K562 (cell line): ENCODE measurements at regions not wholly inside any gene's neighbourhood (a gene's known extent, or its start where the extent isn't known, plus 50 kb on each side); places are given as distances from the start of the nearest gene placed in this dataset.

Experiments used
- ATAC-seq: fragments of 200-7000 bp; cut with Tn5 transposase; 3 replicates; pipeline ENCODE4 v1.9.1; 2020; ENCODE audit warnings: moderate library complexity
- BruUV-seq: library from RNA; stranded (reverse); fragments of 400-500 nt; replicated peaks from 2 replicates; lab custom pipeline; 2021; lab: Mats Ljungman, UMichigan
- CTCF ChIA-PET: fragments of 300-600 bp; formaldehyde crosslinking; extraction: SDS; loops from one replicate; lab custom pipeline; 2021; ENCODE audit warnings: low intra/inter-chr PET ratio; lab: Yijun Ruan, JAX
- POLR2A ChIA-PET: fragments of 300-600, 350-650 bp; sonication (Branson Sonifier 250); formaldehyde crosslinking; extraction: SDS; loops from one replicate; lab custom pipeline; 2021; ENCODE audit warnings: antibody characterized with exemption, inconsistent platforms; lab: Yijun Ruan, JAX
- DNase-seq, 4 experiments: peaks; one replicate each; pipeline versions ENCODE4 v3.0.0 to v3.0.0-alpha.2; 2011 to 2018; ENCODE audit warnings: low spot score in 3 of 4, mixed read lengths in 3 of 4; ENCODE audit errors: extremely low read depth in 1 of 4
- FAIRE-seq: peaks from 2 replicates; lab custom pipeline; 2011; peaks lifted over from hg19 to GRCh38; lab: Jason Lieb, UNC
- H2AFZ ChIP-seq: 2 replicates; pipeline ENCODE4 v1.6.0; 2011; ENCODE audit warnings: low read depth, low read length, control low read depth, inconsistent platforms
- H3K27ac ChIP-seq: fragments of 200-600 bp; 3 replicates; pipeline ENCODE4 v1.8.0; 2011; ENCODE audit warnings: low read depth, mild to moderate bottlenecking, control low read depth, inconsistent platforms, low read length, moderate library complexity, mixed read lengths; ENCODE audit errors: extremely low read depth
- H3K27me3 ChIP-seq, 2 experiments: fragments of 300-600 bp in 1 of 2; 2 replicates in 1 of 2; 3 replicates in 1 of 2; pipeline versions ENCODE4 v1.6.0 to v1.8.0; 2011; ENCODE audit warnings: inconsistent platforms in 2 of 2, low read length in 2 of 2, mild to moderate bottlenecking in 1 of 2, mixed read lengths in 1 of 2, moderate library complexity in 1 of 2; ENCODE audit not compliant: control insufficient read depth in 2 of 2, insufficient read depth in 2 of 2
- H3K36me3 ChIP-seq: fragments of 300-600 bp; 3 replicates; pipeline ENCODE4 v1.8.0; 2011; ENCODE audit warnings: mild to moderate bottlenecking, low read length, inconsistent platforms; ENCODE audit not compliant: control insufficient read depth, insufficient read depth
- H3K4me1 ChIP-seq, 2 experiments: fragments of 200-600 bp in 1 of 2; replicated peaks in 1 of 2; 2 replicates in 1 of 2; 3 replicates in 1 of 2; pipeline versions ENCODE4 v1.5.1 to v1.8.0; 2011; ENCODE audit warnings: inconsistent platforms in 2 of 2, low read length in 2 of 2, mild to moderate bottlenecking in 1 of 2, mixed read lengths in 1 of 2, moderate library complexity in 1 of 2; ENCODE audit not compliant: control insufficient read depth in 2 of 2, insufficient read depth in 2 of 2
- H3K4me2 ChIP-seq: 2 replicates; pipeline ENCODE4 v1.6.1; 2011; ENCODE audit warnings: low read length, control low read depth, inconsistent platforms, mixed read lengths; ENCODE audit not compliant: insufficient read depth
- H3K4me3 ChIP-seq: fragments of 200-600 bp; sonication (generic), shearing (Covaris generic); 2 replicates; pipeline ENCODE4 v1.5.1; 2016; ENCODE audit warnings: control low read depth, inconsistent platforms
- H3K79me2 ChIP-seq: fragments of 200-600 bp; 3 replicates; pipeline ENCODE4 v1.8.0; 2011; ENCODE audit warnings: low read length, inconsistent platforms; ENCODE audit not compliant: control insufficient read depth, insufficient read depth
- H3K9ac ChIP-seq, 2 experiments: 2 replicates each; pipeline versions ENCODE4 v1.6.0 to v1.6.1; 2011; ENCODE audit warnings: low read depth in 2 of 2, low read length in 2 of 2, control low read depth in 1 of 2, inconsistent platforms in 1 of 2, mild to moderate bottlenecking in 1 of 2, mixed read lengths in 1 of 2; ENCODE audit not compliant: insufficient read depth in 1 of 2
- H3K9me1 ChIP-seq: one replicate; pipeline ENCODE4 v1.6.0; 2011; ENCODE audit warnings: inconsistent platforms, mild to moderate bottlenecking, low read length, moderate library complexity; ENCODE audit not compliant: control insufficient read depth, insufficient read depth
- H3K9me3 ChIP-seq: replicated peaks from 2 replicates; pipeline ENCODE4 v1.5.1; 2011; ENCODE audit warnings: low read depth, low read length, inconsistent platforms; ENCODE audit not compliant: control insufficient read depth, insufficient read depth
- H4K20me1 ChIP-seq: replicated peaks from 2 replicates; pipeline ENCODE4 v1.6.1; 2011; ENCODE audit warnings: low read length, inconsistent platforms, mixed read lengths; ENCODE audit not compliant: control insufficient read depth, insufficient read depth
- FOXP1 ChIP-seq: sonication (generic); formaldehyde crosslinking; IDR thresholded peaks from 2 replicates; pipeline ENCODE4 v1.8.0; 2022; ENCODE audit warnings: mild to moderate bottlenecking, missing genetic modification reagents
- GATA2 ChIP-seq: sonication (generic); formaldehyde crosslinking; IDR thresholded peaks from 2 replicates; pipeline ENCODE4 v1.4.0; 2020; ENCODE audit warnings: mild to moderate bottlenecking, missing genetic modification reagents
- HDAC3 ChIP-seq: fragments of 450-650 bp; IDR thresholded peaks from 2 replicates; pipeline ENCODE4 v1.6.1; 2018; ENCODE audit warnings: borderline replicate concordance, mild to moderate bottlenecking, moderate library complexity; ENCODE audit not compliant: partially characterized antibody
- IFI16 ChIP-seq: fragments of 250-450 bp; sonication (Bioruptor Pico); IDR thresholded peaks from 2 replicates; pipeline ENCODE4 v2.1.2; 2022; ENCODE audit warnings: mild to moderate bottlenecking, inconsistent platforms
- KAT2B ChIP-seq: IDR thresholded peaks from one replicate; pipeline ENCODE4 v1.6.1; 2012; ENCODE audit warnings: low read depth, mild to moderate bottlenecking, control low read depth, inconsistent platforms, low read length, moderate library complexity
- KDM1A ChIP-seq, 2 experiments: fragments of 450-650 bp; IDR thresholded peaks; 2 replicates each; pipeline ENCODE4 v1.6.1; 2016; ENCODE audit warnings: mild to moderate bottlenecking in 2 of 2
- MTA3 ChIP-seq: fragments of 450-650 bp; formaldehyde crosslinking; IDR thresholded peaks from 2 replicates; pipeline ENCODE4 v1.6.1; 2017; ENCODE audit warnings: mild to moderate bottlenecking, borderline replicate concordance
- PHB ChIP-seq: fragments of 250-450 bp; sonication (Bioruptor Pico); IDR thresholded peaks from 2 replicates; pipeline ENCODE4 v1.5.0; 2021
- TOE1 ChIP-seq, 2 experiments: fragments of 450-650 bp in 1 of 2; sonication (generic) in 1 of 2; formaldehyde crosslinking in 1 of 2; IDR thresholded peaks; 2 replicates each; pipeline versions ENCODE4 v1.7.1 to v1.8.0; 2016 to 2022; ENCODE audit warnings: borderline replicate concordance in 2 of 2, mild to moderate bottlenecking in 2 of 2, antibody characterized with exemption in 1 of 2, inconsistent platforms in 1 of 2, low read depth in 1 of 2, missing genetic modification reagents in 1 of 2, moderate library complexity in 1 of 2
- ZNF197 ChIP-seq: fragments of 200-800 bp; sonication (Bioruptor generic); IDR thresholded peaks from 2 replicates; pipeline ENCODE4 v1.6.1; 2016; ENCODE audit warnings: low read depth, missing genetic modification characterization, missing compliant biosample characterization
- WGBS: fragments of 100-300 bp; shearing (Covaris generic); methylation state at CpG from one replicate; pipeline ENCODE4 v1.1.6; 2016; ENCODE audit warnings: low coverage, mixed read lengths; ENCODE audit not compliant: insufficient coverage; ENCODE audit errors: missing lambda C conversion rate; 5-methylcytosine and 5-hydroxymethylcytosine counted together
- in situ Hi-C: fragments of 300-500 bp; cut with MboI; formaldehyde crosslinking; loops from 4 replicates; pipeline ENCODE4 v1.15.0; 2018; ENCODE audit warnings: inconsistent platforms, mixed read lengths
- intact Hi-C: fragments of 100-400 bp; cut with micrococcal nuclease; formaldehyde crosslinking; loops from 2 replicates; pipeline ENCODE4 v1.14.2; 2022
- TF ChIP-seq, protein P1 (sequence below): fragments of 450-650 bp; IDR thresholded peaks from 2 replicates; pipeline ENCODE4 v1.6.1; 2016; ENCODE audit warnings: low read depth, mild to moderate bottlenecking, moderate library complexity

- H3K9me1 ChIP-seq, result no peaks in the 10 kb centered on the region
- no peaks in the 10 kb centered on the region for H4K20me1 ChIP-seq
- no peaks in the 10 kb centered on the region for H3K27me3 ChIP-seq
- FAIRE-seq, result no peak
- no peak for DNase-seq
- TF ChIP-seq KDM1A (IDR thresholded peaks at IDR 0.05) (no peak), MTA3 (no peak), GATA2 (CRISPR knock-in tag) (no peak), TOE1 (IDR thresholded peaks at IDR 0.05; ENCODE audit: borderline replicate concordance) (no peak), TOE1 (CRISPR knock-in tag; IDR thresholded peaks at IDR 0.05; ENCODE audit: borderline replicate concordance, low read depth) (no peak)
- TF ChIP-seq, protein P1, sequence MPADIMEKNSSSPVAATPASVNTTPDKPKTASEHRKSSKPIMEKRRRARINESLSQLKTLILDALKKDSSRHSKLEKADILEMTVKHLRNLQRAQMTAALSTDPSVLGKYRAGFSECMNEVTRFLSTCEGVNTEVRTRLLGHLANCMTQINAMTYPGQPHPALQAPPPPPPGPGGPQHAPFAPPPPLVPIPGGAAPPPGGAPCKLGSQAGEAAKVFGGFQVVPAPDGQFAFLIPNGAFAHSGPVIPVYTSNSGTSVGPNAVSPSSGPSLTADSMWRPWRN, result no peak
- TF ChIP-seq, all 486 proteins: peak for 0
- ChIA-PET POLR2A (no interaction called here), CTCF (no interaction called here)
- Histone ChIP-seq H3K9me3 (no peaks in the 10 kb centered on the region), H3K36me3 (no peaks in the 10 kb centered on the region), H3K4me2 (no peak overlapping the region), H3K27ac (no peak overlapping the region), H3K79me2 (no peaks in the 10 kb centered on the region), H3K4me1 (no peaks in the 10 kb centered on the region), H3K4me3 (no peak overlapping the region), H3K9ac (no peak overlapping the region), H2AFZ (no peak overlapping the region)
- 0% methylated on average over 1 of the region's 1 CpG for WGBS
- no peak for ATAC-seq
- in situ Hi-C loops (no loop called here), intact Hi-C loops (no loop called here)
- no TSS peak for BruUV-seq
Measured at GRCh38 chr20:4550740-4551139, 135.5 kb upstream of the PRNP start.

GRCh38 chr20:4549711-4550259, 136.5 kb upstream of the PRNP start:
- Histone ChIP-seq H3K27ac (no peak overlapping the region), H3K36me3 (no peaks in the 10 kb centered on the region), H3K9me3 (no peaks in the 10 kb centered on the region), H3K27me3 (no peaks in the 10 kb centered on the region), H4K20me1 (no peaks in the 10 kb centered on the region), H3K9ac (no peak overlapping the region), H3K4me2 (no peak overlapping the region), H3K9me1 (no peaks in the 10 kb centered on the region), H3K4me1 (no peaks in the 10 kb centered on the region), H3K79me2 (no peaks in the 10 kb centered on the region), H2AFZ (no peak overlapping the region), H3K4me3 (no peak overlapping the region)
- POLR2A ChIA-PET, result no interaction called here
- 0% methylated on average over 4 of the region's 4 CpGs for WGBS
- no peak for FAIRE-seq
- CTCF ChIA-PET, result no interaction called here
- TF ChIP-seq KAT2B, result no peak
- no peak for TF ChIP-seq IFI16 (CRISPR knock-in tag)
- TF ChIP-seq ZNF197 (CRISPR knock-in tag), result no peak
- TF ChIP-seq PHB, result no peak
- no peak for TF ChIP-seq FOXP1
- no peak for TF ChIP-seq HDAC3
- no peak for DNase-seq
- BruUV-seq, result no TSS peak
- ATAC-seq, result no peak
- intact Hi-C loops, result no loop called here
- in situ Hi-C loops, result no loop called here
